Esophagus (tissue), 2 donors: ENCODE measurements at regions not wholly inside any gene's neighbourhood (a gene's known extent, or its start where the extent isn't known, plus 50 kb on each side); places are given as distances from the start of the nearest gene placed in this dataset.

ENCODE experiments used
- H3K27ac ChIP-seq, 2 donors: one replicate each; pipeline ENCODE4 v1.5.1; 2013; ENCODE audit warnings: low read depth in 2 of 2, mild to moderate bottlenecking in 2 of 2, inconsistent platforms in 1 of 2, low read length in 1 of 2, moderate library complexity in 1 of 2
- H3K27me3 ChIP-seq, 2 donors: one replicate each; pipeline ENCODE4 v1.6.1; 2013; ENCODE audit warnings: low read length in 2 of 2, control low read depth in 1 of 2, mild to moderate bottlenecking in 1 of 2; ENCODE audit not compliant: insufficient read depth in 2 of 2, control insufficient read depth in 1 of 2
- H3K36me3 ChIP-seq, 2 donors: one replicate each; pipeline ENCODE4 v1.6.1; 2013; ENCODE audit warnings: low read length in 1 of 2; ENCODE audit not compliant: control insufficient read depth in 2 of 2, insufficient read depth in 2 of 2
- H3K4me1 ChIP-seq, 2 donors: one replicate each; pipeline ENCODE4 v1.6.1; 2013; ENCODE audit warnings: low read length in 1 of 2; ENCODE audit not compliant: control insufficient read depth in 2 of 2, insufficient read depth in 2 of 2
- H3K4me3 ChIP-seq, 2 donors: one replicate each; pipeline ENCODE4 v1.5.1; 2013; ENCODE audit warnings: low read length in 2 of 2, mild to moderate bottlenecking in 2 of 2, low read depth in 1 of 2, moderate library complexity in 1 of 2
- H3K9me3 ChIP-seq, 2 donors: one replicate each; pipeline ENCODE4 v1.6.1; 2013; ENCODE audit warnings: mild to moderate bottlenecking in 2 of 2, low read depth in 1 of 2, low read length in 1 of 2, moderate library complexity in 1 of 2; ENCODE audit not compliant: control insufficient read depth in 2 of 2, insufficient read depth in 1 of 2
- WGBS, 2 donors: extraction: QIAGEN DNeasy Blood & Tissue Kit; methylation state at CpG; one replicate each; pipeline ENCODE4 v1.1.7; 2013; 5-methylcytosine and 5-hydroxymethylcytosine counted together
- donor health status: healthy with polysubstance abuse.
- donor health status: Bipolar disorder and iron deficiency.

- H3K4me1 ChIP-seq = no peaks in the 10 kb centered on the region
- no peak overlapping the region for H3K4me3 ChIP-seq
- no peaks in the 10 kb centered on the region for H3K9me3 ChIP-seq
- no peaks in the 10 kb centered on the region for H3K36me3 ChIP-seq
- no peak overlapping the region for H3K27ac ChIP-seq
- 67 to 83% methylated on average over 2 of the region's 2 CpGs for WGBS, 2 donors
- no peaks in the 10 kb centered on the region for H3K27me3 ChIP-seq
Observed at GRCh38 chr6:71171497-71172070, 117.0 kb upstream of the OGFRL1 start.

- no peaks in the 10 kb centered on the region for H3K4me1 ChIP-seq
- WGBS, 2 donors = 70 to 78% methylated on average over 5 of the region's 5 CpGs
- H3K36me3 ChIP-seq = no peaks in the 10 kb centered on the region
Observed at GRCh38 chr6:71179249-71179885, 109.2 kb upstream of the OGFRL1 start.

GRCh38 chr6:71181565-71181964, 107.0 kb upstream of the OGFRL1 start:
- WGBS, 2 donors = 78 to 83% methylated on average over 1 of the region's 1 CpG
- H3K27ac ChIP-seq = no peak overlapping the region
- H3K4me1 ChIP-seq = no peaks in the 10 kb centered on the region
- no peaks in the 10 kb centered on the region for H3K36me3 ChIP-seq
- no peaks in the 10 kb centered on the region for H3K27me3 ChIP-seq
- no peak overlapping the region for H3K4me3 ChIP-seq
- no peaks in the 10 kb centered on the region for H3K9me3 ChIP-seq

More at GRCh38 chr6:71179249-71179885, 109.2 kb upstream of the OGFRL1 start:
- no peak overlapping the region for H3K27ac ChIP-seq
- no peaks in the 10 kb centered on the region for H3K9me3 ChIP-seq
- no peak overlapping the region for H3K4me3 ChIP-seq
- no peaks in the 10 kb centered on the region for H3K27me3 ChIP-seq

- no peaks in the 10 kb centered on the region for H3K4me1 ChIP-seq
- H3K27me3 ChIP-seq = no peaks in the 10 kb centered on the region
- WGBS, 2 donors = 77 to 79% methylated on average over 3 of the region's 3 CpGs
Observed at GRCh38 chr6:71187141-71187540, 101.5 kb upstream of the OGFRL1 start.

GRCh38 chr6:71190809-71191208, 97.8 kb upstream of the OGFRL1 start:
- Histone ChIP-seq H3K9me3 (no peaks in the 10 kb centered on the region), H3K27me3 (no peaks in the 10 kb centered on the region), H3K36me3 (no peaks in the 10 kb centered on the region), H3K4me3 (no peak overlapping the region), H3K27ac (no peak overlapping the region), H3K4me1 (no peaks in the 10 kb centered on the region)
- 5 to 11% methylated on average over 3 of the region's 3 CpGs for WGBS, 2 donors

More at GRCh38 chr6:71187141-71187540, 101.5 kb upstream of the OGFRL1 start:
- H3K36me3 ChIP-seq = no peaks in the 10 kb centered on the region
- H3K9me3 ChIP-seq = no peaks in the 10 kb centered on the region
- H3K4me3 ChIP-seq = no peak overlapping the region
- no peak overlapping the region for H3K27ac ChIP-seq

GRCh38 chr6:71194724-71195123, 93.9 kb upstream of the OGFRL1 start:
- Histone ChIP-seq H3K27ac (no peak overlapping the region), H3K9me3 (no peaks in the 10 kb centered on the region), H3K4me1 (no peaks in the 10 kb centered on the region), H3K4me3 (no peak overlapping the region), H3K27me3 (no peaks in the 10 kb centered on the region), H3K36me3 (no peaks in the 10 kb centered on the region)
- 71% methylated on average over 1 of the region's 1 CpG for WGBS, 2 donors

GRCh38 chr6:71197267-71197666, 91.3 kb upstream of the OGFRL1 start:
- Histone ChIP-seq H3K4me3 (no peak overlapping the region), H3K9me3 (no peaks in the 10 kb centered on the region), H3K36me3 (no peaks in the 10 kb centered on the region), H3K27me3 (no peaks in the 10 kb centered on the region), H3K4me1 (no peaks in the 10 kb centered on the region), H3K27ac (no peak overlapping the region)
- WGBS, 2 donors = 83 to 84% methylated on average over 7 of the region's 7 CpGs

GRCh38 chr6:71197780-71198179, 90.8 kb upstream of the OGFRL1 start:
- WGBS, 2 donors = 89 to 92% methylated on average over 1 of the region's 1 CpG
- Histone ChIP-seq H3K36me3 (no peaks in the 10 kb centered on the region), H3K4me1 (no peaks in the 10 kb centered on the region)

GRCh38 chr6:71198908-71199307, 89.7 kb upstream of the OGFRL1 start:
- no peaks in the 10 kb centered on the region for H3K9me3 ChIP-seq
- no peak overlapping the region for H3K27ac ChIP-seq
- H3K4me3 ChIP-seq = no peak overlapping the region
- no peaks in the 10 kb centered on the region for H3K27me3 ChIP-seq
- H3K4me1 ChIP-seq = no peaks in the 10 kb centered on the region
- no peaks in the 10 kb centered on the region for H3K36me3 ChIP-seq
- WGBS, 2 donors = 88 to 95% methylated on average over 2 of the region's 2 CpGs

More at GRCh38 chr6:71197780-71198179, 90.8 kb upstream of the OGFRL1 start:
- no peaks in the 10 kb centered on the region for H3K9me3 ChIP-seq
- H3K27ac ChIP-seq = no peak overlapping the region
- no peak overlapping the region for H3K4me3 ChIP-seq
- H3K27me3 ChIP-seq = no peaks in the 10 kb centered on the region

- H3K9me3 ChIP-seq = no peaks in the 10 kb centered on the region
- WGBS, 2 donors = 93 to 97% methylated on average over 2 of the region's 2 CpGs
- H3K36me3 ChIP-seq = no peaks in the 10 kb centered on the region
- H3K27me3 ChIP-seq = no peaks in the 10 kb centered on the region
- H3K4me3 ChIP-seq = no peak overlapping the region
- H3K4me1 ChIP-seq = no peaks in the 10 kb centered on the region
- H3K27ac ChIP-seq = no peak overlapping the region
Observed at GRCh38 chr6:71199736-71200135, 88.9 kb upstream of the OGFRL1 start.
